Keratinocyte (primary cell): ENCODE measurements at regions not wholly inside any gene's neighbourhood (a gene's known extent, or its start where the extent isn't known, plus 50 kb on each side); places are given as distances from the start of the nearest gene placed in this dataset.

ENCODE experiments used
- DNase-seq: peaks from one replicate; pipeline ENCODE4 v3.0.0-alpha.2; 2011; ENCODE audit warnings: low read depth, missing footprints, low spot score
- FAIRE-seq: peaks from 2 replicates; lab custom pipeline; 2011; peaks lifted over from hg19 to GRCh38; lab: Jason Lieb, UNC
- H2AFZ ChIP-seq: 2 replicates; pipeline ENCODE4 v1.6.0; 2012; ENCODE audit warnings: low read length, control low read depth, inconsistent platforms; ENCODE audit not compliant: control insufficient read depth
- H3K27ac ChIP-seq: 2 replicates; pipeline ENCODE4 v1.5.1; 2011; ENCODE audit warnings: low read length; ENCODE audit not compliant: control insufficient read depth, insufficient read depth
- H3K27me3 ChIP-seq: 3 replicates; pipeline ENCODE4 v1.6.0; 2011; ENCODE audit warnings: low read length; ENCODE audit not compliant: control insufficient read depth, insufficient read depth; ENCODE audit errors: extremely low read depth
- H3K36me3 ChIP-seq, 2 experiments: 2 replicates in 1 of 2; 3 replicates in 1 of 2; pipeline ENCODE4 v1.5.1; 2011; ENCODE audit warnings: low read length in 2 of 2, mild to moderate bottlenecking in 1 of 2; ENCODE audit not compliant: control insufficient read depth in 2 of 2, insufficient read depth in 2 of 2; ENCODE audit errors: extremely low read depth in 1 of 2
- H3K4me1 ChIP-seq: 3 replicates; pipeline ENCODE4 v1.5.1; 2011; ENCODE audit warnings: low read length; ENCODE audit not compliant: control insufficient read depth, insufficient read depth; ENCODE audit errors: extremely low read depth
- H3K4me2 ChIP-seq: 3 replicates; pipeline ENCODE4 v1.6.0; 2011; ENCODE audit warnings: low read depth, low read length; ENCODE audit not compliant: control insufficient read depth, insufficient read depth; ENCODE audit errors: extremely low read depth
- H3K4me3 ChIP-seq, 3 experiments: fragments of 200-600 bp in 1 of 3; sonication (generic) in 1 of 3; 2 replicates in 2 of 3; 3 replicates in 1 of 3; pipeline ENCODE4 v1.5.1; 2011 to 2016; ENCODE audit warnings: low read length in 3 of 3, mild to moderate bottlenecking in 3 of 3, control low read depth in 2 of 3, inconsistent platforms in 1 of 3, low read depth in 1 of 3, mixed read lengths in 1 of 3, mixed run types in 1 of 3, moderate library complexity in 1 of 3; ENCODE audit not compliant: control insufficient read depth in 2 of 3, insufficient read depth in 2 of 3; ENCODE audit errors: extremely low read depth in 1 of 3
- H3K79me2 ChIP-seq: 2 replicates; pipeline ENCODE4 v1.6.0; 2012; ENCODE audit warnings: low read length; ENCODE audit not compliant: control insufficient read depth, insufficient read depth
- H3K9ac ChIP-seq: 3 replicates; pipeline ENCODE4 v1.6.0; 2011; ENCODE audit warnings: low read length; ENCODE audit not compliant: control insufficient read depth, insufficient read depth; ENCODE audit errors: extremely low read depth
- H3K9me1 ChIP-seq: 3 replicates; pipeline ENCODE4 v1.6.0; 2011; ENCODE audit warnings: low read length; ENCODE audit not compliant: control insufficient read depth, insufficient read depth; ENCODE audit errors: extremely low read depth
- H3K9me3 ChIP-seq: 2 replicates; pipeline ENCODE4 v1.5.1; 2012; ENCODE audit warnings: low read depth, low read length; ENCODE audit not compliant: control insufficient read depth
- H4K20me1 ChIP-seq: 3 replicates; pipeline ENCODE4 v1.6.0; 2011; ENCODE audit warnings: low read length; ENCODE audit not compliant: control insufficient read depth, insufficient read depth; ENCODE audit errors: extremely low read depth
- EZH2 ChIP-seq: IDR thresholded peaks from one replicate; pipeline ENCODE4 v1.6.1; 2012; ENCODE audit warnings: inconsistent platforms, mild to moderate bottlenecking, low read length, moderate library complexity
- dilution Hi-C: fragments of 300-500 bp; cut with MboI; formaldehyde crosslinking; loops from one replicate; pipeline ENCODE4 v1.7.0; 2020; ENCODE audit warnings: low sequenced_read_pairs; ENCODE audit not compliant: extremely low pct_ligation_motif_present
- TF ChIP-seq, protein P1 (sequence below), 3 experiments: IDR thresholded peaks in 1 of 3; conservative IDR thresholded peaks in 1 of 3; optimal IDR thresholded peaks in 1 of 3; 2 replicates in 2 of 3; 3 replicates in 1 of 3; pipeline versions ENCODE3 to v1.5.1; 2011; ENCODE audit warnings: low read length in 3 of 3, mild to moderate bottlenecking in 3 of 3, moderate library complexity in 2 of 3, control low read depth in 1 of 3, inconsistent platforms in 1 of 3; ENCODE audit not compliant: insufficient read depth in 2 of 3; ENCODE audit errors: extremely low read depth in 1 of 3

DNA sequence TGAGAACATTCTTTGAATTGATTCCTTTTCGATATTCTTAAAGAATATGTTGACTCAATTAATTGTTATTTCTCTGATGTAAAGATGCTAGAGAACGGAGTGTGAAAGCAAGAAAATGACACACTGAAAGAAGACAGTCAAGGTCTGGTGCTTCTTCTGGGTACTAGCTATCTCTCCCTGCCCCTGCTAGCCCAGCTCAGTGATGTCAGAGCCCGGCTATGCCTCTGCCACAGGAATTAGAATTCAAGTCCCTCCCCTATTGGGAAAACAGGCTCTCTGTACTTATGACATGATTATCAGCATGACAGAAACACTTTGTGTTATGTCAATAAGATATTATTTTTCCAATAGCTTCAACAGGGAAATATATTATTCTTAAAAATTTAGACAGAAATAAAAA, 252.4 kb downstream of the KCNC2 start:
- no peak for FAIRE-seq
- Histone ChIP-seq H3K27ac (no peak overlapping the region), H3K4me1 (no peaks in the 10 kb centered on the region), H3K9me1 (no peaks in the 10 kb centered on the region), H3K36me3 (no peaks in the 10 kb centered on the region), H4K20me1 (no peaks in the 10 kb centered on the region), H3K9me3 (no peaks in the 10 kb centered on the region), H3K9ac (no peak overlapping the region), H3K27me3 (no peaks in the 10 kb centered on the region), H3K4me3 (no peak overlapping the region), H2AFZ (no peak overlapping the region), H3K4me2 (no peak overlapping the region), H3K79me2 (no peaks in the 10 kb centered on the region)
- TF ChIP-seq, protein P1, sequence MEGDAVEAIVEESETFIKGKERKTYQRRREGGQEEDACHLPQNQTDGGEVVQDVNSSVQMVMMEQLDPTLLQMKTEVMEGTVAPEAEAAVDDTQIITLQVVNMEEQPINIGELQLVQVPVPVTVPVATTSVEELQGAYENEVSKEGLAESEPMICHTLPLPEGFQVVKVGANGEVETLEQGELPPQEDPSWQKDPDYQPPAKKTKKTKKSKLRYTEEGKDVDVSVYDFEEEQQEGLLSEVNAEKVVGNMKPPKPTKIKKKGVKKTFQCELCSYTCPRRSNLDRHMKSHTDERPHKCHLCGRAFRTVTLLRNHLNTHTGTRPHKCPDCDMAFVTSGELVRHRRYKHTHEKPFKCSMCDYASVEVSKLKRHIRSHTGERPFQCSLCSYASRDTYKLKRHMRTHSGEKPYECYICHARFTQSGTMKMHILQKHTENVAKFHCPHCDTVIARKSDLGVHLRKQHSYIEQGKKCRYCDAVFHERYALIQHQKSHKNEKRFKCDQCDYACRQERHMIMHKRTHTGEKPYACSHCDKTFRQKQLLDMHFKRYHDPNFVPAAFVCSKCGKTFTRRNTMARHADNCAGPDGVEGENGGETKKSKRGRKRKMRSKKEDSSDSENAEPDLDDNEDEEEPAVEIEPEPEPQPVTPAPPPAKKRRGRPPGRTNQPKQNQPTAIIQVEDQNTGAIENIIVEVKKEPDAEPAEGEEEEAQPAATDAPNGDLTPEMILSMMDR (optimal IDR thresholded peaks at IDR 0.05 in 1 of 3, IDR thresholded peaks at IDR 0.05 in 1 of 3, conservative IDR thresholded peaks at IDR 0.05 in 1 of 3; ENCODE audit: extremely low read depth in 1 of 3, insufficient read depth in 2 of 3, low read length in 3 of 3) = no peak
- no peak for TF ChIP-seq EZH2
- no peak for DNase-seq
- dilution Hi-C loops = no loop called here

DNA sequence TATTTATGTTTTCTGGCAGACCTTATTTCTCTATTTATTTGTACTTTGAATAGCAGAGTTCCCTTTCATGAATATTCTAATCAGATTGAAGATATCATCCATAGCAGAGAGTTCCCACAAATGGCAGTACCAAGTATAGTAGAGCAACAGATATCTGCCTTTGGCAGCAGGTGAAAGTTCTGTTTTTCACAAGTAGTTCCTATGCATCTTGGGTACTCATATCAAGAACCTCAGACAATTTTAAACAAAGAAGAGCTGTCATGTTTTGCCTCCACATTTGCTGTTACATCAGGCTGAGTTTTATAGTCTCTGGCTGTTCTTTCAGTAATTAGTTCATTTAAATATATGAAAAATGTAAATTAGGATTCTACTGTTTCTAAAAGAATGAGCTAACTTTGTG, 252.0 kb downstream of the KCNC2 start:
- Histone ChIP-seq H3K9me1 (no peaks in the 10 kb centered on the region), H3K9ac (no peak overlapping the region), H3K4me2 (no peak overlapping the region), H3K27ac (no peak overlapping the region), H3K4me3 (no peak overlapping the region), H3K4me1 (no peaks in the 10 kb centered on the region), H2AFZ (no peak overlapping the region), H3K79me2 (no peaks in the 10 kb centered on the region), H4K20me1 (no peaks in the 10 kb centered on the region), H3K36me3 (no peaks in the 10 kb centered on the region), H3K9me3 (no peaks in the 10 kb centered on the region), H3K27me3 (no peaks in the 10 kb centered on the region)
- DNase-seq (no peak), FAIRE-seq (no peak)
- dilution Hi-C loops = no loop called here
- TF ChIP-seq, protein P1 (optimal IDR thresholded peaks at IDR 0.05 in 1 of 3, IDR thresholded peaks at IDR 0.05 in 1 of 3, conservative IDR thresholded peaks at IDR 0.05 in 1 of 3; ENCODE audit: extremely low read depth in 1 of 3, insufficient read depth in 2 of 3, low read length in 3 of 3) = no peak
- TF ChIP-seq EZH2 = no peak
